ENCODE measurements at regions not wholly inside any gene's neighbourhood (a gene's known extent, or its start where the extent isn't known, plus 50 kb on each side); places are given as distances from the start of the nearest gene placed in this dataset.

- no peak for DNase-seq
Observed at GRCh38 chr3:59698091-59698490, 648.3 kb upstream of the CFAP20DC start.

GRCh38 chr3:59696783-59697182, 647.0 kb upstream of the CFAP20DC start:
- no peak for DNase-seq

- no peak for DNase-seq
Observed at GRCh38 chr3:59695860-59696259, 646.0 kb upstream of the CFAP20DC start.

- no peak for DNase-seq
Observed at GRCh38 chr3:59692117-59692516, 642.3 kb upstream of the CFAP20DC start.

- no peak for DNase-seq
Observed at GRCh38 chr3:59690886-59691285, 641.1 kb upstream of the CFAP20DC start.

- no peak for DNase-seq
Observed at GRCh38 chr3:59688636-59689035, 638.8 kb upstream of the CFAP20DC start.

- DNase-seq, result no peak
Observed at GRCh38 chr3:59685432-59685831, 635.6 kb upstream of the CFAP20DC start.

- DNase-seq, result no peak
Observed at GRCh38 chr3:59684766-59685165, 634.9 kb upstream of the CFAP20DC start.

- DNase-seq, result no peak
Observed at GRCh38 chr3:59680919-59681318, 631.1 kb upstream of the CFAP20DC start.

GRCh38 chr3:59677747-59678702, 628.2 kb upstream of the CFAP20DC start:
- no peak for DNase-seq

- DNase-seq, result no peak
Observed at GRCh38 chr3:59675495-59675894, 625.7 kb upstream of the CFAP20DC start.

GRCh38 chr3:59663076-59663850, 613.4 kb upstream of the CFAP20DC start:
- DNase-seq, result no peak

- peak; percentile 17 for DNase-seq
Observed at GRCh38 chr3:59660852-59661625, 611.2 kb upstream of the CFAP20DC start.

- DNase-seq, result no peak
Observed at GRCh38 chr3:59660376-59660775, 610.6 kb upstream of the CFAP20DC start.

- DNase-seq, result no peak
Observed at GRCh38 chr3:59659755-59660154, 609.9 kb upstream of the CFAP20DC start.

- DNase-seq, result no peak
Observed at GRCh38 chr3:59658866-59659265, 609.0 kb upstream of the CFAP20DC start.

GRCh38 chr3:59658274-59658673, 608.4 kb upstream of the CFAP20DC start:
- DNase-seq, result no peak

GRCh38 chr3:59655418-59656015, 605.7 kb upstream of the CFAP20DC start:
- DNase-seq, result peak; percentile 18

- DNase-seq, result no peak
Observed at GRCh38 chr3:59654480-59655417, 604.9 kb upstream of the CFAP20DC start.

- DNase-seq, result peak; percentile 11
Observed at GRCh38 chr3:59654123-59654479, 604.3 kb upstream of the CFAP20DC start.

GRCh38 chr3:59653405-59654122, 603.7 kb upstream of the CFAP20DC start:
- DNase-seq, result no peak

Measured in fibroblast of skin of right biceps (primary cell).